K562 (cell line): ENCODE measurements at regions not wholly inside any gene's neighbourhood (a gene's known extent, or its start where the extent isn't known, plus 50 kb on each side); places are given as distances from the start of the nearest gene placed in this dataset.

ENCODE experiments used
- ATAC-seq: fragments of 200-7000 bp; cut with Tn5 transposase; 3 replicates; pipeline ENCODE4 v1.9.1; 2020; ENCODE audit warnings: moderate library complexity
- BruUV-seq: library from RNA; stranded (reverse); fragments of 400-500 nt; replicated peaks from 2 replicates; lab custom pipeline; 2021; lab: Mats Ljungman, UMichigan
- CTCF ChIA-PET: fragments of 300-600 bp; formaldehyde crosslinking; extraction: SDS; loops from one replicate; lab custom pipeline; 2021; ENCODE audit warnings: low intra/inter-chr PET ratio; lab: Yijun Ruan, JAX
- POLR2A ChIA-PET: fragments of 300-600, 350-650 bp; sonication (Branson Sonifier 250); formaldehyde crosslinking; extraction: SDS; loops from one replicate; lab custom pipeline; 2021; ENCODE audit warnings: antibody characterized with exemption, inconsistent platforms; lab: Yijun Ruan, JAX
- DNase-seq, 4 experiments: peaks; one replicate each; pipeline versions ENCODE4 v3.0.0 to v3.0.0-alpha.2; 2011 to 2018; ENCODE audit warnings: low spot score in 3 of 4, mixed read lengths in 3 of 4; ENCODE audit errors: extremely low read depth in 1 of 4
- FAIRE-seq: peaks from 2 replicates; lab custom pipeline; 2011; peaks lifted over from hg19 to GRCh38; lab: Jason Lieb, UNC
- H2AFZ ChIP-seq: 2 replicates; pipeline ENCODE4 v1.6.0; 2011; ENCODE audit warnings: low read depth, low read length, control low read depth, inconsistent platforms
- H3K27ac ChIP-seq: fragments of 200-600 bp; 3 replicates; pipeline ENCODE4 v1.8.0; 2011; ENCODE audit warnings: low read depth, mild to moderate bottlenecking, control low read depth, inconsistent platforms, low read length, moderate library complexity, mixed read lengths; ENCODE audit errors: extremely low read depth
- H3K27me3 ChIP-seq, 2 experiments: fragments of 300-600 bp in 1 of 2; 2 replicates in 1 of 2; 3 replicates in 1 of 2; pipeline versions ENCODE4 v1.6.0 to v1.8.0; 2011; ENCODE audit warnings: inconsistent platforms in 2 of 2, low read length in 2 of 2, mild to moderate bottlenecking in 1 of 2, mixed read lengths in 1 of 2, moderate library complexity in 1 of 2; ENCODE audit not compliant: control insufficient read depth in 2 of 2, insufficient read depth in 2 of 2
- H3K36me3 ChIP-seq: fragments of 300-600 bp; 3 replicates; pipeline ENCODE4 v1.8.0; 2011; ENCODE audit warnings: mild to moderate bottlenecking, low read length, inconsistent platforms; ENCODE audit not compliant: control insufficient read depth, insufficient read depth
- H3K4me1 ChIP-seq, 2 experiments: fragments of 200-600 bp in 1 of 2; replicated peaks in 1 of 2; 2 replicates in 1 of 2; 3 replicates in 1 of 2; pipeline versions ENCODE4 v1.5.1 to v1.8.0; 2011; ENCODE audit warnings: inconsistent platforms in 2 of 2, low read length in 2 of 2, mild to moderate bottlenecking in 1 of 2, mixed read lengths in 1 of 2, moderate library complexity in 1 of 2; ENCODE audit not compliant: control insufficient read depth in 2 of 2, insufficient read depth in 2 of 2
- H3K4me2 ChIP-seq: 2 replicates; pipeline ENCODE4 v1.6.1; 2011; ENCODE audit warnings: low read length, control low read depth, inconsistent platforms, mixed read lengths; ENCODE audit not compliant: insufficient read depth
- H3K4me3 ChIP-seq: fragments of 200-600 bp; sonication (generic), shearing (Covaris generic); 2 replicates; pipeline ENCODE4 v1.5.1; 2016; ENCODE audit warnings: control low read depth, inconsistent platforms
- H3K79me2 ChIP-seq: fragments of 200-600 bp; 3 replicates; pipeline ENCODE4 v1.8.0; 2011; ENCODE audit warnings: low read length, inconsistent platforms; ENCODE audit not compliant: control insufficient read depth, insufficient read depth
- H3K9ac ChIP-seq, 2 experiments: 2 replicates each; pipeline versions ENCODE4 v1.6.0 to v1.6.1; 2011; ENCODE audit warnings: low read depth in 2 of 2, low read length in 2 of 2, control low read depth in 1 of 2, inconsistent platforms in 1 of 2, mild to moderate bottlenecking in 1 of 2, mixed read lengths in 1 of 2; ENCODE audit not compliant: insufficient read depth in 1 of 2
- H3K9me1 ChIP-seq: one replicate; pipeline ENCODE4 v1.6.0; 2011; ENCODE audit warnings: inconsistent platforms, mild to moderate bottlenecking, low read length, moderate library complexity; ENCODE audit not compliant: control insufficient read depth, insufficient read depth
- H3K9me3 ChIP-seq: replicated peaks from 2 replicates; pipeline ENCODE4 v1.5.1; 2011; ENCODE audit warnings: low read depth, low read length, inconsistent platforms; ENCODE audit not compliant: control insufficient read depth, insufficient read depth
- H4K20me1 ChIP-seq: replicated peaks from 2 replicates; pipeline ENCODE4 v1.6.1; 2011; ENCODE audit warnings: low read length, inconsistent platforms, mixed read lengths; ENCODE audit not compliant: control insufficient read depth, insufficient read depth
- ARID1B ChIP-seq: fragments of 450-650 bp; IDR thresholded peaks from 2 replicates; pipeline ENCODE4 v1.6.1; 2016; ENCODE audit warnings: antibody characterized with exemption, mild to moderate bottlenecking, inconsistent platforms
- KLF16 ChIP-seq: IDR thresholded peaks from 2 replicates; pipeline ENCODE4 v1.6.1; 2016; ENCODE audit warnings: antibody characterized with exemption
- NFE2L1 ChIP-seq: fragments of 450-650 bp; IDR thresholded peaks from 2 replicates; pipeline ENCODE4 v1.6.1; 2016; ENCODE audit warnings: missing genetic modification characterization, low read depth, mild to moderate bottlenecking, missing compliant biosample characterization, moderate library complexity, borderline replicate concordance
- PCBP2 ChIP-seq: fragments of 200-400 bp; formaldehyde crosslinking; IDR thresholded peaks from 2 replicates; pipeline ENCODE4 v1.6.1; 2018; ENCODE audit warnings: low read length, low read depth, mild to moderate bottlenecking, moderate library complexity; ENCODE audit not compliant: poor library complexity, severe bottlenecking
- POLR2AphosphoS2 ChIP-seq: IDR thresholded peaks from 2 replicates; pipeline ENCODE4 v1.6.1; 2012; ENCODE audit warnings: low read length, improper control_type of control experiment
- POLR3A ChIP-seq: IDR thresholded peaks from 2 replicates; pipeline ENCODE4 v1.6.1; 2011; ENCODE audit warnings: borderline replicate concordance, mild to moderate bottlenecking, moderate library complexity; ENCODE audit not compliant: insufficient read length, insufficient read depth; ENCODE audit errors: extremely low read depth
- POLR3G ChIP-seq: IDR thresholded peaks from 2 replicates; pipeline ENCODE4 v1.6.1; 2011; ENCODE audit not compliant: insufficient read length, insufficient replicate concordance; ENCODE audit errors: extremely low read depth
- PURB ChIP-seq: sonication (generic); formaldehyde crosslinking; IDR thresholded peaks from 2 replicates; pipeline ENCODE4 v1.9.0; 2021; ENCODE audit warnings: low read depth, mild to moderate bottlenecking, missing genetic modification reagents
- RAD21 ChIP-seq, 2 experiments: fragments of 250-450 bp in 1 of 2; fragments of 450-650 bp in 1 of 2; sonication (Bioruptor Pico) in 1 of 2; formaldehyde crosslinking in 1 of 2; IDR thresholded peaks in 1 of 2; conservative IDR thresholded peaks in 1 of 2; 2 replicates each; pipeline versions ENCODE4 v1.4.0 to v1.8.0; 2020 to 2022; ENCODE audit warnings: mild to moderate bottlenecking in 2 of 2, moderate library complexity in 1 of 2
- SP2 ChIP-seq: IDR thresholded peaks from 2 replicates; pipeline ENCODE4 v1.6.1; 2011; ENCODE audit warnings: mild to moderate bottlenecking, low read depth, low read length, moderate library complexity; ENCODE audit not compliant: poor library complexity, severe bottlenecking; ENCODE audit errors: extremely low read depth
- SRSF7 ChIP-seq: fragments of 200-400 bp; formaldehyde crosslinking; optimal IDR thresholded peaks from 2 replicates; pipeline ENCODE3; 2017; ENCODE audit warnings: mild to moderate bottlenecking, low read depth, low read length
- ZFP1 ChIP-seq: fragments of 450-650 bp; formaldehyde crosslinking; IDR thresholded peaks from 2 replicates; pipeline ENCODE4 v1.4.0; 2020; ENCODE audit warnings: mild to moderate bottlenecking, mixed read lengths
- ZKSCAN1 ChIP-seq: fragments of 150-350 bp; IDR thresholded peaks from 2 replicates; pipeline ENCODE4 v1.6.1; 2016; ENCODE audit warnings: low read depth, low read length
- ZNF133 ChIP-seq: fragments of 250-450 bp; sonication (Bioruptor Pico); IDR thresholded peaks from 2 replicates; pipeline ENCODE4 v1.4.0; 2020; ENCODE audit warnings: mild to moderate bottlenecking
- ZNF23 ChIP-seq: fragments of 250-450 bp; sonication (Bioruptor Pico); IDR thresholded peaks from 2 replicates; pipeline ENCODE4 v1.4.0; 2020; ENCODE audit warnings: mild to moderate bottlenecking
- ZNF445 ChIP-seq: fragments of 250-450 bp; sonication (Bioruptor Pico); IDR thresholded peaks from 2 replicates; pipeline ENCODE4 v1.4.0; 2020; ENCODE audit warnings: low read depth, mild to moderate bottlenecking, moderate library complexity
- ZNF551 ChIP-seq: fragments of 250-450 bp; sonication (Bioruptor Pico); IDR thresholded peaks from 2 replicates; pipeline ENCODE4 v1.5.0; 2021; ENCODE audit warnings: mild to moderate bottlenecking, moderate library complexity
- ZNF695 ChIP-seq: fragments of 450-650 bp; formaldehyde crosslinking; IDR thresholded peaks from 2 replicates; pipeline ENCODE4 v1.4.0; 2020; ENCODE audit warnings: mild to moderate bottlenecking, moderate library complexity
- ZZZ3 ChIP-seq: fragments of 450-650 bp; IDR thresholded peaks from 2 replicates; pipeline ENCODE4 v1.6.1; 2016; ENCODE audit warnings: antibody characterized with exemption, mild to moderate bottlenecking, moderate library complexity
- WGBS: fragments of 100-300 bp; shearing (Covaris generic); methylation state at CpG from one replicate; pipeline ENCODE4 v1.1.6; 2016; ENCODE audit warnings: low coverage, mixed read lengths; ENCODE audit not compliant: insufficient coverage; ENCODE audit errors: missing lambda C conversion rate; 5-methylcytosine and 5-hydroxymethylcytosine counted together
- in situ Hi-C: fragments of 300-500 bp; cut with MboI; formaldehyde crosslinking; loops from 4 replicates; pipeline ENCODE4 v1.15.0; 2018; ENCODE audit warnings: inconsistent platforms, mixed read lengths
- intact Hi-C: fragments of 100-400 bp; cut with micrococcal nuclease; formaldehyde crosslinking; loops from 2 replicates; pipeline ENCODE4 v1.14.2; 2022
- TF ChIP-seq, protein P1 (sequence below): sonication (generic); formaldehyde crosslinking; IDR thresholded peaks from 2 replicates; pipeline ENCODE4 v1.8.0; 2022; ENCODE audit warnings: missing genetic modification reagents, mild to moderate bottlenecking, moderate library complexity, borderline replicate concordance

DNA sequence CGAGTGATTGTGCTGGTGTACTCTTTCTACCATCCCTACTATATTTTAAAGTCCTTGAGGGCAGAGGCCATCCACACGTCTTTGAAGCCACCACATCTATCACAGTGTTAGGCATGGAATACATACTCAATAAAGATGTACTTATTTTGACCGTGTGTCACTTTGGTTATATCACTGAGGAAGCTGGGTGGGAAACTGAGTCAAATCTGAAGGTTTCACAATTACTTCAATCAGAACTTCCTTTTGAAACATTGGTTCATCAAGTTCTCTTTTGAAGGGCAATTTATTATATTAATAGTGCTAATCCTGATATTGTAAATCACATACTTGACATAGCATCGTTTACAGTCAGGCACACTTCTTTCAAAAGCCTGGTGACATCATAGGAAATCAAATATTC, 53.3 kb upstream of the ATP1B1 start:
- Histone ChIP-seq H3K9ac (no peak overlapping the region), H3K4me1 (no peaks in the 10 kb centered on the region; a peak in 1 of 5 replicates), H3K27me3 (peaks cover 0 to 19% of the 10 kb centered on the region in 2 experiments; a peak in 3 of 5 replicates), H3K9me3 (no peaks in the 10 kb centered on the region), H3K4me3 (no peak overlapping the region), H3K9me1 (no peaks in the 10 kb centered on the region), H3K36me3 (no peaks in the 10 kb centered on the region), H3K79me2 (no peaks in the 10 kb centered on the region), H3K27ac (no peak overlapping the region), H3K4me2 (no peak overlapping the region), H4K20me1 (no peaks in the 10 kb centered on the region), H2AFZ (no peak overlapping the region)
- ATAC-seq (no peak), DNase-seq (no peak), FAIRE-seq (no peak)
- CTCF ChIA-PET: no interaction called here
- in situ Hi-C loops: no loop called here
- WGBS: 1% methylated on average over 4 of the region's 4 CpGs
- POLR2A ChIA-PET: no interaction called here
- TF ChIP-seq ZKSCAN1 (no peak), ZNF133 (CRISPR knock-in tag) (no peak), NFE2L1 (no peak), ZNF445 (CRISPR knock-in tag) (no peak), ZNF23 (CRISPR knock-in tag) (no peak), POLR3G (no peak), ZZZ3 (no peak), SP2 (no peak), KLF16 (no peak), ZNF695 (CRISPR knock-in tag) (no peak), ZFP1 (CRISPR knock-in tag) (no peak), POLR3A (no peak), SRSF7 (no peak), POLR2AphosphoS2 (no peak), RAD21 (CRISPR knock-in tag; conservative IDR thresholded peaks at IDR 0.05 in 1 of 2, IDR thresholded peaks at IDR 0.05 in 1 of 2) (no peak), PURB (CRISPR knock-in tag) (no peak), ZNF551 (CRISPR knock-in tag) (no peak), ARID1B (no peak), PCBP2 (no peak)
- TF ChIP-seq, protein P1, sequence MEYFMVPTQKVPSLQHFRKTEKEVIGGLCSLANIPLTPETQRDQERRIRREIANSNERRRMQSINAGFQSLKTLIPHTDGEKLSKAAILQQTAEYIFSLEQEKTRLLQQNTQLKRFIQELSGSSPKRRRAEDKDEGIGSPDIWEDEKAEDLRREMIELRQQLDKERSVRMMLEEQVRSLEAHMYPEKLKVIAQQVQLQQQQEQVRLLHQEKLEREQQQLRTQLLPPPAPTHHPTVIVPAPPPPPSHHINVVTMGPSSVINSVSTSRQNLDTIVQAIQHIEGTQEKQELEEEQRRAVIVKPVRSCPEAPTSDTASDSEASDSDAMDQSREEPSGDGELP (CRISPR knock-in tag): no peak
- intact Hi-C loops: no loop called here
- no TSS peak for BruUV-seq
